SIG-M5 (cell line): ENCODE measurements at regions not wholly inside any gene's neighbourhood (a gene's known extent, or its start where the extent isn't known, plus 50 kb on each side); places are given as distances from the start of the nearest gene placed in this dataset.

Experiments used
- DNase-seq: peaks from one replicate; lab custom pipeline; 2025; lab: John Stamatoyannopoulos, UW

DNA sequence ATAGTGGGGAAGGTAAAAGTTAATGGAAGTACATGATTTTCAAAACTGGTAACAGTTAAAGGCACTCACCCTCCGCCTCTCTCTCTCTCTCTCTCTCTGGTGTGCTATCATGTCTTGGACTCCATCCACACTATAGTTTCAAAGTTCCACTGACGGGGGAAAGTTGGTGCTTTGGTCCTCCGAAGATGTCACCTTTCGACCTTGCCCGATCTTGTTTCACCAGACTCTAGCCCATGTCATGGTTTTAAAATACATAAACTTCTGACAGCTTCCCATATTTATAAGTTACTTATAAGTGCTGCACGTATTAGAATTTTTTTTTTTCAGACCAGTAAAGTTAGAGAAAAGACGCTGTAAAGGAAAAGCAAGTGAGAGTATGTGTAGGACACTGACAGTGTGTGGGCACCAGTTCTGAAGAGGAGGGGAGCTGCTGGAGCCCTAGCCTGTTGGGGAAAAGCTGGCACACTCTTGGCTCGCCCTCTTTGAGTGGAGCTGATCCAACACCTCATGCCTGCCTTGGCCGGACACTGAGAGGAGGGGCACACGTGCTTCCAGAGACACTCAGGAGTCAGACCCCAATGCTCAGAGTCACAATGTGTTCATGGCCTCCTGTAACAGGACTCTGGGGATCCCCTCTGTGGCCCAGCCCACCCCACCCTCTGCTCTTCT lies 200.5 kb upstream of the TPM1 start:
- no peak for DNase-seq

- DNase-seq = no peak
Observed at GRCh38 chr15:62843311-62843710, 199.2 kb upstream of the TPM1 start.

DNA sequence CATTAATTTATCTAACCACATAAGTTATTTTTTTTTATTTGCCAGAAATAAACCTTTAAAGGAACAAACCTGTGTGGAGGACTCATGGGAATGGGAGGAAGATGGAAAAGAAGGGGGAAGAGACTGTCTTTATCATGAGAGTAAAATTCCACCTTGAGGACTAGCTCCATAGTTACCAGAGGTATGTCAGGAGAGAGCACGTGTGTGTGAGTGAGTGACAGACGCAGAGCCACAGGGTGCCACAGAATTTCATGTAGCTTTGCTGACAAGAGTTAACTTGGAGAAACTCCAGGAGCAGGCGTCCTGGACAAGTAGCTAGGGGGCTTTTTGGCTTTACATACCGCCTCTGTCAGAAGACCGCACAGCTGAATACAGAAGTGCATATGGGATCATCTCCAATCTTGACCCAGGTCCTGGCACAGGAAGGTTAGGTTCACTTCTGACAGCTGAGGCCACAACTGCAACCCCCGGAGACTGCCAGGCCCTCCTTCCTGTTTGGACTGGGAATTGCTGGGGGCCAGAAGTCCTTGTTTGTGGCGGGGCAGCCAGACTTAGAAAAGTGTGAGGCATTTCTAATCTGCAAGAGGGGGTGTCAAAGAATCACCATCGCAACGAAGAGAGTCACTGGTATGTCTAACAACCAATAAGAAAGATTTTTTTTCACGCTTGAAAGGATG lies 197.8 kb upstream of the TPM1 start:
- no peak for DNase-seq

GRCh38 chr15:62845241-62846126 lies 197.1 kb upstream of the TPM1 start:
- no peak for DNase-seq

DNA sequence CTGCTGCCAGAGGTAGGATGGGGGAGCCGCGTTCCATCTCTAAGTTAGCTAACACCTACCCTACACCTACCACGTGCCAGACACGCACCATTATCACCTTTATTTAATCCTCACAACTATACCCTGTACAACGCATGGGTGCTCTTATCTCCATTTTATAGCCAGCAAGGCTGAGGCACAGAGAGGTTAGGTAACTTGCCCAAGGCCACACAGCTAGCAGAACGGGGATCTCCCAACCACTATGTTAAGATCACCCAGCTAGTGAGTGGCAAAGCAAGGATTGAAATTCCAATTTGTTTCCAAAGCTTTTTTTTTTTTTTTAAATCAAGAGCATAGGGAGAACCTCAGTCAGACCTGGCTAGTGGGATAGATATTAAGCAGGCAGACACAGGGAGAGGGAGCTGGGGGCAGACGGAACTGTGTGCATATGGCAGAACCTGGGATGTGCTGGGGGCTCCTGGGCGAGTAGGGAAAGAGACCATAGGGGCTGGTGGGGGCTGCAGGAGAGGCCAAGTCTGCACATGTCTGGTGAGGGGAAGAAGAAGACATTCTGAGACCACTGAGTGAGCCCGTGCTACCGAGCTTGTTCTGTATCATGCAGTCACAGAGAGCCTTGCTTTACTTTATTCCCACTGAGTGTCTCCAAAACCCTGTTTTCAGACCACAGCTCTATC lies 196.3 kb upstream of the TPM1 start:
- DNase-seq = no peak

DNA sequence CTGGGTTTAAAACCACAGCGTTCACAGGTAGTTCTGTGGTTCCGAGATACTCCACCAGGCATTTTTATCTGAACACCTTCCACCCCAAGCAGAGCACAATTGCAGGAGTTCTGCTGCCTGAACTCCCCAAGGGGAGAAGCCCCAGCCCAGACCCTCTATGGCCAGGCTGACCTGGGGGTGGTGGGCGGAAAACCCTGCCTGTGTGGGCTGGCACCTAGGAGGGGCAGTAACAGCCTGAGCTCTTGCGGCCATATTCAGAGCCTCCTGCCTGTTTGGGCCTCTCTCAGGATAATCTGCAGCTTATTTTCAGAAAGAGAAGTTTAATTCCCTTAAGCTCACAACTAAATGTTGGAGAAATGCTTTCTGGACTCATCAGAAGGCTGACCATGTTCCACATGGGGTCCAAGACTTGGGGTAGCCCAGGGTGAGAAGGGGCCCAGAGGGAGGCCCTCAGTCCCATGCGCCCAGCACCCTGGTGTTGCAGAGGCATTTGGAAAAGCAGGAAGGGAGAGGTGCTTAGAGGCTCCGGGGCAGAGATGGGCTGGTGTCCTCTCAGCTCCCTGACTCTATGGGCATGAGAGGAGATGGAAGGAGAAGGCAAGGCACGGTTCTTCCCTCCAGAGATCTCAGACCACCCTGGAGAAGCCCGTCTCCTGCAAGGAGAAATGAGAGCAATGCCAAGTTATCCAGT lies 195.6 kb upstream of the TPM1 start:
- no peak for DNase-seq

DNA sequence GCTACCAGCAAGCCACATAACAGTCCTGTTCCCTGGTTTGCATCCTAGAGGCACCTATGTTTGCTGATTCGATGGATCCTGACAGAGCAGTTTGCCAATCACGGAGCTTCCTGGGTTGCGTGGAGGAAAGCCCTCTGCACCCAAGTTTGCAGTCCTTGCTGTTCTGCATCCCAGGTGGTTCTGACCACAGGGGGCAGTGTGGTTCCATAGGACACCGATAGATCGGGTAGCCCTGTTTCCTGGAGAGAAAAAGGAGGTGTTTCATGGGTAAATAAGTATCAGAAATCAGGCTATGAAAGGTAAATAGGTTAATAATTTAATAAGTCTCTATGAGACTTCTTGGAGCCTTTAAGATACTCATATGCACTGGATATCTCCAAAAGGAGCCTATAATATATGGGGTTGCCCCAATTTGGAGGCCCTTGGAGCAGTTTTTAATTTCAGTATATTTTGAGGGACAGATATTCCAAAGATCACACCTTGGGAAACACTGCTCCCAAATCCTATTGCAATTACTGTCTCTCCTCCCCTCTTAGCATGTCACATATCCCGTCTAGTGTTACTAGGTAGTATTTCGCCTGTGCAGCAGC lies 194.6 kb upstream of the TPM1 start:
- no peak for DNase-seq

GRCh38 chr15:62848632-62849050 lies 193.9 kb upstream of the TPM1 start:
- no peak for DNase-seq

DNA sequence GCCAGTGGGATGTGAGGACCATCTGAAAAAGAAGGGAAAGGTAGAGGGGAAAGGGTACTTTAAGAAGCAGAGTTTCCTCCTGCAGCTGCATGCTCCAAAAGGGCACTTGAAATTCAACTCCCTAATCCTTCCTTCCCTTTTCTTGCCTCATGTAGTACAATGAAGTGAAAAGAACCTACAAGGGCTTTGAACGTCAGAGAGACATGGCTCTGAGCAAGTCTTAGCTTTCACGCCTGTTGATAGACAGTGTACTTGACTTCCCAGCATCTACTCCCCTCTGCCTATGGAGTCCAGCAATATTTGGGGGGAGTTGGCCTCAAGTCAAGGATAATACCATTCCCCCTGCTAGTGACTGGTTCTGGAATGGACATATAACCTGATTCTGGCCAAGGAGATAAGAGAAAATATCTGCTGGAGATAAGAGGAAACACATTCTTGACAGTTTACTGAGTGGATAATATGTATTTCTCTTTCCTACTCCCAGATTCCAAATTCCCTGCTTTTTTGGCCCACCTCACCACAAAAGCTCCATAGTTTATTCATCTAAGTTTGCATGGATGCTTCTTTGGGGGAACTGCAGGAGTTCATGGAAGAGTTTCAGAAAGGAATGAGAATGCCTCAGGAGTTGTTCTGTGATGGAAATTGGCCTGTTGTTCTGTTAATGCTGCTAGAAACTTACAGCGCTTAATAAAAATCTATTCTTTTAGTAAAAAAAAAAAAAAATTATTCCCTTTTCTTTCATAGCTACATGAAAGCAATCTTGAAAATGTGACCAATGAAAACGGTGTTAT lies 193.0 kb upstream of the TPM1 start:
- DNase-seq = no peak

DNA sequence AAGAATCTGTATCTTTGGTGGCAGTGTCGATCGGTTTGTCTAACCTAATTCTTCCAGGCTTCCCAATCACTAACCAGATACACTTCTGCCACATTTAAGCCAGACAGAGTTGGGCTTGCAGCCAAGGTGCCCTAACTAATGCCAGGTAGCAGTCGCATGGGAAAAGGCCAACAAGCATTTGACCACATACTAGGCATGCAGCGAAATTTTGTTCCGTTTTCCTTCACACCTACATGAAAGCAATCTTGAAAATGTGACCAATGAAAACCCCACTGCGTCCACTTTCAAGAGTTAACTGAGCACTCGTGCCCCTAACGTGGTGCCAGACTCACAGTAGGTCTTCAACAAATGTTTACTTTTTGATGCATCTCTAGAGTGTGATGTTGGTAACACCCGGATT lies 192.2 kb upstream of the TPM1 start:
- no peak for DNase-seq

GRCh38 chr15:62850791-62851291 lies 191.7 kb upstream of the TPM1 start:
- DNase-seq = no peak

- DNase-seq = no peak
Observed at GRCh38 chr15:62853114-62853840, 189.3 kb upstream of the TPM1 start.

- no peak for DNase-seq
Observed at GRCh38 chr15:62853841-62854225, 188.7 kb upstream of the TPM1 start.

- no peak for DNase-seq
Observed at GRCh38 chr15:62854420-62855084, 188.0 kb upstream of the TPM1 start.

- no peak for DNase-seq
Observed at GRCh38 chr15:62855085-62855476, 187.5 kb upstream of the TPM1 start.

DNA sequence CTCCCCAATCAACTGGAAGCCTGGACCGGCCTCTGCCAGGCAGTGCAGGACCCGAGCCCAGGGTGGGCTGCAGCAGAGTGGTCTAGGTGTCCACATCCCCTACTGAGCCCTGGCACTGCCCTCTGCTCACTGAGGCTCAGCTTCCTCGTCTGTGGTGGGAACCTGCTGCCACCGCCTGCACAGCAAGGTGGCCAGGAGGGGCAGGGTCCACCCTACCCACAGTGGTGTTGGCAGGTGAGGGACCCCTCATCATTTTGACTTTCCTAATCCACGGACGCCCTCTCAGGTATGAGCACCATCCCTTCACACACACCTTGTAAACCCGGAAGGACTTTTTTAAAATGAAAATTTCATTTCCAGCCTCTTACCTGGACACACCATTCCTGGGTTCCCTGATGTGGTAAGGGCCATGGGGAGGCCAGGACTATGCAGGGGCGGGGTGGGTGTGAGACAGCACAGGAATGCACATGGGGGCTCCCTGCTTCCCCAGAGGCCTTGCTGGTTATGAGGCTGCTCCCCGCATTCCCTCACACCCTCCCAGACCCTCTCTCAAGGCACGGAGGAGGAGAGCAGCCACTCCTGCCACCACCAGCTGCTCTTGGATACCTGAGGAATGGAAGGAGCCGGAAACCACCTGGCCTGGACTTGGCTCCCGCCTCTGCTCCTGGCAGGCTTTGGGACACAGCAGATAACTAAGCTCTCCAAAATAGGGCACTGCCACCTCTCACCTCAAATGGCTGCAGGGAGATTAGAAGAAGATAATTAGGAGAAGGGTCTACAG lies 185.9 kb upstream of the TPM1 start:
- no peak for DNase-seq

DNA sequence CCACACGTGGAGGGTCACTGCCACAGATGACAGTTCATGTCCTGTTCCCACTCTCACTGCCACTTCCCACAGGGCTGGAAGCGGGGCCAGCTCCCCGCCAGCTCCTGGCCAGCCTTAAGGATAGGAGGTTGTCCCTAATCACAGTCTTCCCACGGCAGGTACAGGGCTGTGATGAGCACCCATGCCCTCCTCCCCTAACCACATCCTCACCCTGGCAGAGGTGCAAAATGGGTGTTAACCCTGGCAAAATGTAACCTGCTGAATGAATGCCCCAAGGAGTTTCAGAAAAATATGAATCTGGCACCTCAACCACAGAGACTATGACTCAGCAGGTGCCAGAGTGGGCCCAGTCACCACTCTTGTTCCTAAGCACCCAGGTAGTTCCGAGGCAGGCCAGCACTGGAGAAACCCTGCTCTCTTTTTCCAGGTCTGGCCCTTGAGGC lies 185.1 kb upstream of the TPM1 start:
- no peak for DNase-seq

DNA sequence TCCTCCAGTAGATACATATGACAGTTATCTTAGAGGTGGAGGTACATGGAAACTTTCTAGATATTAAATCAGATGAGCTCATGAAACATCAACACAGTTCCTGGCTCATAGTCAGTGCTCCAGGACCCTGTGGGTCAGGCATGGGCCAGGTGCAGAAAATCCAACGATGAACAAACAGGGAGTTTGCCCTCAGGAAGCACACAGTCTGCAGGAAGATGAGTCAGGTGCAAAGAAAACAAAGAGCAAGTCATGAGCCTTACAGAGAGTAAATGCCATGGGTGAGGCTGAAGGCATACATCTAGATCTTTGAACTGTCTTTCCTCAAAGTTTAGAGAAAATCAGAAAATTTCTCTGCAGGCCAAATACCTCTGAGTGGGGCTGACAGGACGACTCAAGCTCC lies 184.2 kb upstream of the TPM1 start:
- DNase-seq = no peak
